ENCODE measurements at regions not wholly inside any gene's neighbourhood (a gene's known extent, or its start where the extent isn't known, plus 50 kb on each side); places are given as distances from the start of the nearest gene placed in this dataset.

DNA sequence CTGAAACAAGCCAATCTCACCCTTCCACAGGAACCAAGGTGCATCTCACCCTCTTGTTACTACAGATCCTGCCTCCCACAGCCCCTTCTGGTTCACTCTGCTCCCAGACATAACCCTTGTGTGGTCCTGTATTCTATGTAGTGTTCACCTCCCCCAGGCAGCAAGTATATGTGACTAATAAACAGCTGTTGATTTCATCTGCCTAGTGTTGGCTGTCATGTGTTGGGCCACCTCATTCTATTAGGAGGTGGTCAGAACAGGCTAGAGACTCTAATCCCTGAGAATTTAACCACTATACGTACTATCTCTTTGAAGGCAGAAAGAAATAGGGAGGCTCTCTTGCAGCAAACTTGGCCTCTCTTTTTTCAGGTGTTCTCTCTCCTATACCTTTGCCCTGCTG lies 134.3 kb upstream of the RPL34 start:
- no peak overlapping the region for H3K9ac ChIP-seq (ENCODE audit: low read length)
- H4K20me1 ChIP-seq (ENCODE audit: insufficient read depth, low read length): no peaks in the 10 kb centered on the region
- no peak for DNase-seq
- no peaks in the 10 kb centered on the region for H3K9me2 ChIP-seq (replicated peaks; ENCODE audit: insufficient read depth, low read length)
- H3F3A ChIP-seq (ENCODE audit: insufficient read depth, low read length): peaks cover 20% of the 10 kb centered on the region
- H3K4me1 ChIP-seq (ENCODE audit: low read length): peaks cover 40% of the 10 kb centered on the region
- no peak overlapping the region for H2AFZ ChIP-seq (ENCODE audit: low read length)
- H3K9me3 ChIP-seq (replicated peaks; ENCODE audit: insufficient read depth, low read length): no peaks in the 10 kb centered on the region
- no peaks in the 10 kb centered on the region for H3K36me3 ChIP-seq (replicated peaks; ENCODE audit: insufficient read depth, low read length)
- H3K27ac ChIP-seq (ENCODE audit: low read length): no peak overlapping the region
- H3K4me3 ChIP-seq (ENCODE audit: low read length): no peak overlapping the region
- no peaks in the 10 kb centered on the region for H3K27me3 ChIP-seq (replicated peaks; ENCODE audit: insufficient read depth, low read length)
- no peak overlapping the region for H3K4me2 ChIP-seq (ENCODE audit: low read depth, low read length)
- TF ChIP-seq EZH2phosphoT487 (IDR thresholded peaks at IDR 0.05; ENCODE audit: low read length): no peak
- TF ChIP-seq, protein P1, sequence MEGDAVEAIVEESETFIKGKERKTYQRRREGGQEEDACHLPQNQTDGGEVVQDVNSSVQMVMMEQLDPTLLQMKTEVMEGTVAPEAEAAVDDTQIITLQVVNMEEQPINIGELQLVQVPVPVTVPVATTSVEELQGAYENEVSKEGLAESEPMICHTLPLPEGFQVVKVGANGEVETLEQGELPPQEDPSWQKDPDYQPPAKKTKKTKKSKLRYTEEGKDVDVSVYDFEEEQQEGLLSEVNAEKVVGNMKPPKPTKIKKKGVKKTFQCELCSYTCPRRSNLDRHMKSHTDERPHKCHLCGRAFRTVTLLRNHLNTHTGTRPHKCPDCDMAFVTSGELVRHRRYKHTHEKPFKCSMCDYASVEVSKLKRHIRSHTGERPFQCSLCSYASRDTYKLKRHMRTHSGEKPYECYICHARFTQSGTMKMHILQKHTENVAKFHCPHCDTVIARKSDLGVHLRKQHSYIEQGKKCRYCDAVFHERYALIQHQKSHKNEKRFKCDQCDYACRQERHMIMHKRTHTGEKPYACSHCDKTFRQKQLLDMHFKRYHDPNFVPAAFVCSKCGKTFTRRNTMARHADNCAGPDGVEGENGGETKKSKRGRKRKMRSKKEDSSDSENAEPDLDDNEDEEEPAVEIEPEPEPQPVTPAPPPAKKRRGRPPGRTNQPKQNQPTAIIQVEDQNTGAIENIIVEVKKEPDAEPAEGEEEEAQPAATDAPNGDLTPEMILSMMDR (IDR thresholded peaks at IDR 0.05; ENCODE audit: low read length): no peak
- no peaks in the 10 kb centered on the region for H3K79me2 ChIP-seq (ENCODE audit: low read length)

DNA sequence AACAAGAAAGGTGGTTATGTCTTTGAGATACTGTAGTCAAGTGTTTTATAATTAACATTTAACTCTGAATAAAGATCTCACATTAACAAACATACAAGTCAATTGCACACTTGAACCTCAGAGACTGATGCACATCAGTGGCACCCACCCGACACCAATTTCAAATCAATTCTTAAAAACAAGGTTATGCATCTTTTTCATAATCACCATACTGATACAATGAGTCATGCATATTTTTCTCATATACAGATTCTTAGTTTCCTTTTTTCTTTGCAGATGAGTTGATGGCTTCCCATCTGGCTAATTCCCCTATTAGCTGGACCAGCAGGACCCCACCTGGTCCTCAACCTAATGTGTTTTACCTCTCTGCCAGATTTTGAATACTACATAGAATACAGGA lies 136.2 kb upstream of the RPL34 start:
- H3K9me3 ChIP-seq (replicated peaks; ENCODE audit: insufficient read depth, low read length): no peaks in the 10 kb centered on the region
- TF ChIP-seq, protein P1 (IDR thresholded peaks at IDR 0.05; ENCODE audit: low read length): no peak
- TF ChIP-seq EZH2phosphoT487 (IDR thresholded peaks at IDR 0.05; ENCODE audit: low read length): no peak
- TF ChIP-seq EZH2 (optimal IDR thresholded peaks at IDR 0.05; ENCODE audit: low read depth, low read length): no peak
- H3K27me3 ChIP-seq (replicated peaks; ENCODE audit: insufficient read depth, low read length): no peaks in the 10 kb centered on the region
- H4K20me1 ChIP-seq (ENCODE audit: insufficient read depth, low read length): no peaks in the 10 kb centered on the region
- no peak overlapping the region for H3K4me3 ChIP-seq (ENCODE audit: low read length)
- H3K4me2 ChIP-seq (ENCODE audit: low read depth, low read length): peak overlapping the region; percentile 50
- H3K79me2 ChIP-seq (ENCODE audit: low read length): no peaks in the 10 kb centered on the region
- H3K36me3 ChIP-seq (replicated peaks; ENCODE audit: insufficient read depth, low read length): no peaks in the 10 kb centered on the region
- H3K9me2 ChIP-seq (replicated peaks; ENCODE audit: insufficient read depth, low read length): no peaks in the 10 kb centered on the region
- no peak overlapping the region for H3K27ac ChIP-seq (ENCODE audit: low read length)
- DNase-seq: no peak
- no peak overlapping the region for H3K9ac ChIP-seq (ENCODE audit: low read length)
- H3K4me1 ChIP-seq (ENCODE audit: low read length): peaks cover 45% of the 10 kb centered on the region
- H3F3A ChIP-seq (ENCODE audit: insufficient read depth, low read length): peaks cover 20% of the 10 kb centered on the region
- H2AFZ ChIP-seq (ENCODE audit: low read length): no peak overlapping the region

DNA sequence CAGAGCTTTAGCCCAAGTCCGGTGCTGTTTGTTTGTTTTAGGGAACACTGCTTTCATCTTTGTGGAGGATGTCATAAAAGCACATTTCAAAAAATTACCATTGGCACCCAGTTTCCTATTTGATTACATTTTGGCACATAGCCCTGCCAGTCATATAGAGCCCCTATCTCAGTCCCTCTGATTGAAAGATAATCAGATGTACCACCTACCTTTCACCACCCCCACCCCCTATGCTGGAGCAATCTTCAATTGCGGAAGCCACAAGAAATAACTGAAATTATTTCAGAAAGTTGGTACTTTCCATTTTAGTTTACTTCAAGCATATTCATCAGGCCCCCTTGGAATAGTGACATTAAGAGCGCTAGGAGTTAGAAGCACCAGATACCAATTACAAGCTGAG lies 136.7 kb upstream of the RPL34 start:
- Histone ChIP-seq H3K9ac (ENCODE audit: low read length) (peak overlapping the region; percentile 10; the same call in 1 of the 2 replicates), H3K9me3 (replicated peaks; ENCODE audit: insufficient read depth, low read length) (no peaks in the 10 kb centered on the region), H3K9me2 (replicated peaks; ENCODE audit: insufficient read depth, low read length) (no peaks in the 10 kb centered on the region), H3K4me3 (ENCODE audit: low read length) (peak overlapping the region; percentile 39), H4K20me1 (ENCODE audit: insufficient read depth, low read length) (no peaks in the 10 kb centered on the region), H3K4me2 (ENCODE audit: low read depth, low read length) (peak overlapping the region; percentile 50), H3K4me1 (ENCODE audit: low read length) (peaks cover 45% of the 10 kb centered on the region), H3F3A (ENCODE audit: insufficient read depth, low read length) (peaks cover 20% of the 10 kb centered on the region), H3K36me3 (replicated peaks; ENCODE audit: insufficient read depth, low read length) (no peaks in the 10 kb centered on the region), H2AFZ (ENCODE audit: low read length) (peak overlapping the region; percentile 4; the same call in 1 of the 2 replicates), H3K27ac (ENCODE audit: low read length) (peak overlapping the region; percentile 55; the same call in 1 of the 2 replicates), H3K27me3 (replicated peaks; ENCODE audit: insufficient read depth, low read length) (no peaks in the 10 kb centered on the region), H3K79me2 (ENCODE audit: low read length) (no peaks in the 10 kb centered on the region)
- TF ChIP-seq EZH2 (optimal IDR thresholded peaks at IDR 0.05; ENCODE audit: low read depth, low read length) (no peak), EZH2phosphoT487 (IDR thresholded peaks at IDR 0.05; ENCODE audit: low read length) (no peak)
- TF ChIP-seq, protein P1 (IDR thresholded peaks at IDR 0.05; ENCODE audit: low read length): no peak
- no peak for DNase-seq

Measured in MM.1S (cell line).